IgD-negative memory B cell (primary cell): ENCODE measurements at regions not wholly inside any gene's neighbourhood (a gene's known extent, or its start where the extent isn't known, plus 50 kb on each side); places are given as distances from the start of the nearest gene placed in this dataset.
"Not testable (repeated sequence)": the region's sequence is repeated elsewhere in the genome, so short reads cannot be mapped to it uniquely, and the experiment has no call there.

Source experiments
- H3K27ac Mint-ChIP-seq, 3 donors: one replicate each; pipeline ENCODE4 v1.8.0; 2020 to 2022; ENCODE audit warnings: mild to moderate bottlenecking in 3 of 3, mixed read lengths in 3 of 3, moderate library complexity in 1 of 3
- H3K27me3 Mint-ChIP-seq: one replicate; pipeline ENCODE4 v1.8.0; 2021; ENCODE audit warnings: mixed read lengths
- H3K36me3 Mint-ChIP-seq: one replicate; pipeline ENCODE4 v1.8.0; 2020; ENCODE audit warnings: mild to moderate bottlenecking, mixed read lengths
- H3K4me1 Mint-ChIP-seq, 3 donors: one replicate each; pipeline ENCODE4 v1.8.0; 2020 to 2022; ENCODE audit warnings: mixed read lengths in 3 of 3, mild to moderate bottlenecking in 1 of 3
- H3K4me3 Mint-ChIP-seq, 4 donors: one replicate each; pipeline ENCODE4 v1.8.0; 2020 to 2022; ENCODE audit warnings: mild to moderate bottlenecking in 4 of 4, mixed read lengths in 4 of 4, moderate library complexity in 3 of 4
- H3K9me3 Mint-ChIP-seq, 3 donors: one replicate each; pipeline ENCODE4 v1.8.0; 2020 to 2021; ENCODE audit warnings: mixed read lengths in 3 of 3, mild to moderate bottlenecking in 1 of 3

DNA sequence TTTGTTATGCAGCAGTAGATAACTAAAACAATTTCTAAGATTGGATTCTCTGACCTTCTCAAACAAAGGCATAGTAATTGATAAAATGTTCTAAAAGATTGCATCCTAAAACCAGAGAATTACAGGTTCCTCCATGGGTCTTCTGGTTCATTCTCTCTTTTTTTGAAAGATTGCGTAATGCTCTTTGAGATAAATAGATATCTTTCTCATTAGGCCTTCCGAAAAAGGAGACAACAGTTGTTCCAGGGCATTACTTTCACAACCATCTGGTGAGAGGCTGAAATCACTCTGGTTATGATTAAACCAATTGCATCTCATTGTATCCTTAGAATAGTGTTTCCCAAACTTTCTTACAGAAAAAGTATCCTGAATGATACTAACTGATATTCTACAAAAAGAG is 174.7 kb upstream of the NREP start:
- Mint-ChIP-seq H3K36me3 (no peaks in the 10 kb centered on the region), H3K4me3 (no peak overlapping the region), H3K9me3 (peaks cover 0 to 2% (median 0%) of the 10 kb centered on the region in 3 donors), H3K4me1 (no peaks in the 10 kb centered on the region), H3K27ac (no peak overlapping the region), H3K27me3 (peaks cover 1% of the 10 kb centered on the region)

DNA sequence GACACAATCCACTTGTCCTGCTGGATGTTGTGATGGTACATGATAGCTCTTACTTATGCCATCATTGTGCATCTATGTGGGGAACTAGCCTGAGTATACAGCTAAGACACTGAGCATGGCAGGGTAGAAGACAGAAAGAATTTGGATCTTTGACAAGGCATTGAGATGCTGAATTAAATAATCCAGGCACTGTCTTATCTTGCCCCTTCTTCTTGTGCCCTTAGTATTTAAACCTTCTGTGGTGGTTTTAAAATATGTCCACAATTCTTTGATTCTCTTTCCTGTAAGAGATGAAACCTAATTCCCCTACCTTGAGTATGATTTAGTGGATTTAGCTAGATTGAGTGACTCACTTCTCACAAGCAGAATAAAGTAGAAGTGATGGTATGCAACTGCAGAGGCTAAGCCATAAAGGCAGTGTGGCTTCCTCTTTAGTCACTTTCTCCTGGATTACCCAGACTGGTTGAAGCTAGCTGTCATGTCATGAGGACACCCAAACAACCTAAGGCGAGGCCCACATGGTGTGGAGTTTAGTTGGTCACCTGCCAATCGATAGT is 174.0 kb upstream of the NREP start:
- peaks cover 0 to 2% (median 0%) of the 10 kb centered on the region in 3 donors for H3K9me3 Mint-ChIP-seq
- no peak overlapping the region for H3K4me3 Mint-ChIP-seq
- no peaks in the 10 kb centered on the region for H3K4me1 Mint-ChIP-seq
- no peaks in the 10 kb centered on the region for H3K36me3 Mint-ChIP-seq
- no peak overlapping the region for H3K27ac Mint-ChIP-seq
- peaks cover 1% of the 10 kb centered on the region for H3K27me3 Mint-ChIP-seq

DNA sequence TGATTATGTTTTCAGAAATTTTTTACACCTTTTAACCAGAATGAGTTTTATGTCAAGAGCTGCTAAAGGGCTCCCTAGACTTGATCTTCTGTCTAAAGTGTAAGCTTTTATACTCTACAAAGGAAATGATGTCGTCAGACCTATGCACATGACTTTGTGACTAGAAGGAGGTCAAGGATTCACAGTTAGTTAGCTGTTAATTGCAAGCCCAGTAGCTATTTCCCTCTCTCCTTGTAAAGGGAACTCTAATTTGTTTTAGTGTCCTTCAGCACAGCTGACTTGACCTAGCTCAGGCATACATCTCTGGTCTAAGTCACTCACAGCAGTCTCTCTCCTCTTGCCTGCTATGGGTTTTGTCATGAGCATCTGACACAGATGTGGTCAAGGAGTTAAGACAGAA is 173.5 kb upstream of the NREP start:
- Mint-ChIP-seq H3K27me3 (peaks cover 1% of the 10 kb centered on the region), H3K4me3 (no peak overlapping the region), H3K36me3 (no peaks in the 10 kb centered on the region), H3K27ac (no peak overlapping the region), H3K9me3 (no peaks in the 10 kb centered on the region), H3K4me1 (no peaks in the 10 kb centered on the region)

DNA sequence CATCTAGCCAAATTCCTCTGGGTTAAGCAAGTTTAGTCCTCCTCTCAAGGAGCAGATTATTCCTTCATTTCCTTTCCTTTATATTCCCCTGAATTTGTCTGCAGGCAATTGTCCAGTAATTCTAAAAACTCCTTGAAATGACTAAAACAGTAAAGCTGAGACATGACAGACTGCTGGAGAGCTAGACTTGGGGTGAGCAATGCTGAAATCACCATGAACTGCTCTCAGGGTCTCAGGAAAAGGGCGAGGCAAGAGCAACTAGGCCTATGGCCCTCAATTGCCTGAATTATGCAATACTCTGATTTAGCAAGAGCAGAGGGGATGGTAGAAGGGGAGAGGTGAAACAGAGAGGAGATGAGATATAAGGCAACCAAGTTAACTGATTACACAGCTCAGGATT is 172.9 kb upstream of the NREP start:
- Mint-ChIP-seq H3K27me3 (peaks cover 1% of the 10 kb centered on the region), H3K4me1 (no peaks in the 10 kb centered on the region), H3K27ac (no peak overlapping the region), H3K36me3 (no peaks in the 10 kb centered on the region), H3K4me3 (no peak overlapping the region), H3K9me3 (no peaks in the 10 kb centered on the region)

DNA sequence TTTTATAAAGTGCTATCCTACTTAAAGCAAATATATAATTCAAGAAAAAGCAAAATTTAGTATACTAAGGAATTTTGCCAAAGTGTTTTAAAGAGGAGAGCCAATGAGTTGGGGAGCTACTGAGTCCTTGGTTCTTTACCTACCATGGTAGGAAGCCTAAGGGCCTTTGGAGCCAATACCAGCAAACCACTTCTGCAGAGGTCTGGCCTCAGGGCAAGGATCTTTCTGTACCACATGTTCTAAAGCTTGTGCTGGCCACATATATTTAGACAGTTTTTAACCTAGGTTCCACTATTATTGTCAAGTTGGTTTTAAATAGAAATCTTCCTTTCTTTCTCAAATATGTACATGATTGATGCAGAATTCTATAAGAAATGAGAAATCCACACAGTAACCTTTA is 172.3 kb upstream of the NREP start:
- H3K36me3 Mint-ChIP-seq, result no peaks in the 10 kb centered on the region
- H3K4me3 Mint-ChIP-seq, result no peak overlapping the region
- peaks cover 1% of the 10 kb centered on the region for H3K27me3 Mint-ChIP-seq
- no peaks in the 10 kb centered on the region for H3K4me1 Mint-ChIP-seq
- no peak overlapping the region for H3K27ac Mint-ChIP-seq
- H3K9me3 Mint-ChIP-seq, result no peaks in the 10 kb centered on the region

DNA sequence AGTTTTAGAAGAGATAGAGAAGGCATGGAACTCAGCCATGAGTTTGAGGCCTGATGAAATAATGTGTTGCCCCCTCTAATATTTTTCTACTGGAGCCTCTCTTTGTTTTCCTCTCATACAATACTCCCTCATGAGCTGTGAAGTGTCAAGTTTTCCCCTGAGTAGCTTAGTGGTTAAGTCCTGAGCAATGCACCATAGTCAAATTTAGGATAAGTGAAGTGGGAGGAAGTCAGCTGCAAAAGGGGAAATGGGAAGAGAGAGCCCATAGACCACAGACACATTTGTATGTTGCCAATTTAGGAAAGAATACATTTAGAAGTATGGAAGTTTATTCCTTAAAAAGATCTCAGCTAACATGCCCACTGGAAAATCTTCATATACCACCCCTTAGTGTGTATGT is 171.5 kb upstream of the NREP start:
- H3K36me3 Mint-ChIP-seq, result no peaks in the 10 kb centered on the region
- no peak overlapping the region for H3K4me3 Mint-ChIP-seq
- H3K4me1 Mint-ChIP-seq, result no peaks in the 10 kb centered on the region
- H3K27ac Mint-ChIP-seq, result no peak overlapping the region
- H3K27me3 Mint-ChIP-seq, result peaks cover 1% of the 10 kb centered on the region
- no peaks in the 10 kb centered on the region for H3K9me3 Mint-ChIP-seq

DNA sequence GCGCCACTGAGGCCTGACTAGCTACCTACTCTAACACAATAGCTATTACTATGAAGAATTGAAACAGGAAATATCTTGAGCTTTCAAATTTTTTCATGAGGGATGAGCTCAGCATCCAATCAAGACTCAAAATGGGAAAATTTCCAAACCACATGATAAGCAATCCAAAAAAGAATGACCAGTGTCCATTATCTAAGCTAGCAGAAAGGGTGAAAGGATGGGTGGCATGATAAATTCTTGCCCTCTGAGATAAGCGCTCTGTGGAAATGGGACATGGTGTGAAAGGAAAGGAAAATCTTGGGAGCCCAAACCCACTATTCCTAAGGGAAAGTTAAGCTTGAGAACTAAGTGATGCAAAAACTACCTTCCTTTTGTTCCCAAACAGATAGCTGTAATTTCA is 170.2 kb upstream of the NREP start:
- Mint-ChIP-seq H3K27ac (peak overlapping the region in 1 of 3 donors; percentile 65), H3K4me1 (no peaks in the 10 kb centered on the region), H3K9me3 (no peaks in the 10 kb centered on the region), H3K4me3 (no peak overlapping the region), H3K27me3 (no peaks in the 10 kb centered on the region), H3K36me3 (no peaks in the 10 kb centered on the region)

DNA sequence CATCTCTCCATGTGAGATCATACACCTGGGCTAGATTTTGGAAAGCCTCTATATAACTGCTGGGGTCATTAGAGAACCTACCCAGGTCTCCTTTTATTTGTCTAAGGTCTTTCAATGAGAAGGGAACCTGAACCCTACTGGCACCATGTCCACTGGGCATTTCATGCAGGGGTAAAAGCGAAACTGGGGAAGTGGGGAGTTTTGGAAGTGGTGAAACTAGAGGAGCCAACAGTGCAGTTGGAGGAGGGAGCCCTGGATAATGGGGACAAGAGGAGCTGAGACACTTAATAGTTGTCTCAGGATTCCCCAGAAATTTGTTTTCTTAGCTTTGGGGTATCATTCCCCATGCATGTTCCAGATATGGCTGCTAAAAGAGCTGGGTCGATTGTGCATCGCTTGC is 169.0 kb upstream of the NREP start:
- Mint-ChIP-seq H3K36me3 (no peaks in the 10 kb centered on the region), H3K4me3 (peak overlapping the region in 1 of 4 donors; percentile 36)

DNA sequence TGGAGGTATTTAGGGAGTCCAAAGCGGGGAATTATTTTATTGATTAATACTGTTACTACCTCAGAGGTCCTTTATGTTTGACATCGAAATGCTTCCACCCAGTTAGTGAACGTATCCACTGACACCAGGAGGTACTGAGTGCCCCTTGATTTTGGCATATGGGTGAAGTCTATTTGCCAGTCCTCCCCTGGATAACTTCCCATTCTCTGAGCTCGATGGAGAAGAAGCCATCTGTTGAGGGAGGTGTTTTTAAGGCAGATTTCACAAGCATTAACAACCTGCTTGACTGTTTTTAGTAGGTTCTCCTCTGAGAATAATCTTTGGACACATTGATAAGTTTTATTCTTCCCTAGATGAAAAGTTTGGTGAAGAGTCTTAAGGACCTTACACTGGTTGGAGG is 165.3 kb upstream of the NREP start:
- Mint-ChIP-seq H3K27ac (no peak overlapping the region), H3K27me3 (no peaks in the 10 kb centered on the region), H3K4me1 (no peaks in the 10 kb centered on the region), H3K4me3 (no peak overlapping the region), H3K36me3 (no peaks in the 10 kb centered on the region), H3K9me3 (peaks cover 0 to 3% (median 0%) of the 10 kb centered on the region in 3 donors)

More for the DNA sequence above, 169.0 kb upstream of the NREP start:
- no peaks in the 10 kb centered on the region for H3K27me3 Mint-ChIP-seq
- H3K9me3 Mint-ChIP-seq, result no peaks in the 10 kb centered on the region
- no peaks in the 10 kb centered on the region for H3K4me1 Mint-ChIP-seq
- H3K27ac Mint-ChIP-seq, result no peak overlapping the region

DNA sequence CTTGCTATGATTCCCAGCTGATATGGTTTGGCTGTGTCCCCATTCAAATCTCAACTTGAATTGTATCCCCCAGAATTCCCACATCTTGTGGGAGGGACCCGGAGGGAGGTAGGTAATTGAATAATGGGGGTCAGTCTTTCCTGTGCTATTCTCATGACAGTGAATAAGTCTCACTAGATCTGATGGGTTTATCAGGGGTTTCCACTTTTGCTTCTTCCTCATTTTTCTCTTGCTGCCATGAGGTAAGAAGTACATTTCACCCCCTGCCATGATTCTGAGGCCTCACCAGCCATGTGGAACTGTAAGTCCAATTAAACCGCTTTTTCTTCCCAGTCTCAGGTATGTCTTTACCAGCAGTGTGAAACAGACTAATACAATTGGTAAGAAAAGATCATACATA is 164.7 kb upstream of the NREP start:
- H3K36me3 Mint-ChIP-seq, H3K4me3 Mint-ChIP-seq, H3K9me3 Mint-ChIP-seq, H3K27ac Mint-ChIP-seq, H3K4me1 Mint-ChIP-seq, H3K27me3 Mint-ChIP-seq: not testable (repeated sequence)

DNA sequence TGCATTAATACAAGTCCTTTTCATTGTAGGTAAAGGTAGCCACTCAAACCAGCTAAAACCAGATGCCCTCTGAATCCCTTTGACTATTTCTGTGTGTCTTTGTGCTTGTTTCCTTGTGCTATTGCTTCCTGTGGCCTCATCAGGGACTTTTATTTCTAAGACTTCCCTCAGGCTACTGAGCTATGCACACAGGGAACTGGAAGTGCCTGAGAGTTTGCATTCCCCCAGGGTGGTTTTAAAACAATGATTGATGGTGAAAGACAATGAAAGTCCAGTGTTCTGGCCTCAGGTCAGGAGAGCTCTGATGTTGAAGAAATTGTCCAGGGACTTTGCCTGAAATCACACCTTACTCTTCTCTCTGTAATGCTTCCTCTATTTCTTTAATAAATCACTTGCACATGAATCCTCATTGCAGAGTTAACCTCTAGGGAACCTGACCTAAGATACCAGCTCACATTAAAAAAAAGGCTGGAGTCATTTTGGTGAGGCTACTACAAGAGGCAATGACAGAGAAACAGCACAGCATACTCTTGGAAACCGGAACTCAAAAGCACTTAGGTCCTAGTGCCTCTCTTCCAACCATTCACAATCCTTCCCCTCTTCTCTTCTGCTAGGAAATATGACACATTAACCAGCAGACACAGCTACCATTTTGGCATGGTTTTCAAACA is 158.1 kb upstream of the NREP start:
- peaks cover 0 to 3% (median 1%) of the 10 kb centered on the region in 3 donors for H3K9me3 Mint-ChIP-seq
- H3K27me3 Mint-ChIP-seq, result peaks cover 4% of the 10 kb centered on the region
- H3K4me1 Mint-ChIP-seq, result no peaks in the 10 kb centered on the region
- H3K4me3 Mint-ChIP-seq, result no peak overlapping the region
- peak overlapping the region in 1 of 3 donors; percentile 32 for H3K27ac Mint-ChIP-seq
- no peaks in the 10 kb centered on the region for H3K36me3 Mint-ChIP-seq

DNA sequence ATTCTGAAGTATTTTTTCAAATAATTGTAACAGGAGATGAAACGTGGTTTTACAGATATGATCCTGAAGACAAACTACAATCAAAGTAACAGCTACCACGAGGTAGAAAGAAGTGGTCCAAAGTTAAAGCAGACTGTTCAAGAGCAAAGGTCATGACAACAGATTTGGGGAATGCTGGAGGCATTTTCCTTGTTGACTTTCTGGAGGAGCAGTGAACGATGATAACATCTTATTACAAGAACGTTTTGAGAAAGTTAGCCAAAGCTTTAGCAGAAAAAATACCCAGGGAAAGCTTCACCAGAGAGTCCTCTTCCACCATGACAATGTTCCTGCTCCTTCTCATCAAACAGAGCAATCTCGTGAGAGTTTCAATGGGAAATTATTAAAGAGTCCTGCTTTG is 145.4 kb upstream of the NREP start:
- no peaks in the 10 kb centered on the region for H3K36me3 Mint-ChIP-seq
- H3K4me3 Mint-ChIP-seq, result no peak overlapping the region
- peaks cover 0 to 5% (median 0%) of the 10 kb centered on the region in 3 donors for H3K4me1 Mint-ChIP-seq
- no peaks in the 10 kb centered on the region for H3K27me3 Mint-ChIP-seq
- no peak overlapping the region for H3K27ac Mint-ChIP-seq
- H3K9me3 Mint-ChIP-seq, result peaks cover 4 to 34% (median 12%) of the 10 kb centered on the region in 3 donors

DNA sequence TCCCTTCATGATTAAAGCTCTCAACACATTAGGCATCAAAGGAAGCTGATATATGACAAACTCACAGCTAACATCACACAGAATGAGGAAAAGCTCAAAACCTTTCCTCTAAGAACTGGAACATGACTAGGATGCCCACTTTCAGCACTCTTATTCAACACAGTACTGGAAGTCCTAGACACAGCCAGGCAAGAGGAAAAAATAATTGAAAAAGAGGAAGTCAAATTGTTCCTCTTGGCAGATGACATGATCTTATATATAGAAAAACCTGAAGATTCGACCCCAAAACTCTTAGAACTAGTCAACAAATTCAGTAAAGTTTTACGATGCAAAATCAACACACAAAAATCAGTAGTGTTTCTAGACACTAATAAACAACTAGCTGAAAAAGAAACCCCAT is 144.3 kb upstream of the NREP start:
- Mint-ChIP-seq H3K36me3 (no peaks in the 10 kb centered on the region), H3K4me3 (no peak overlapping the region), H3K9me3 (peaks cover 4 to 34% (median 12%) of the 10 kb centered on the region in 3 donors), H3K4me1 (peaks cover 0 to 5% (median 0%) of the 10 kb centered on the region in 3 donors), H3K27me3 (no peaks in the 10 kb centered on the region), H3K27ac (no peak overlapping the region)

DNA sequence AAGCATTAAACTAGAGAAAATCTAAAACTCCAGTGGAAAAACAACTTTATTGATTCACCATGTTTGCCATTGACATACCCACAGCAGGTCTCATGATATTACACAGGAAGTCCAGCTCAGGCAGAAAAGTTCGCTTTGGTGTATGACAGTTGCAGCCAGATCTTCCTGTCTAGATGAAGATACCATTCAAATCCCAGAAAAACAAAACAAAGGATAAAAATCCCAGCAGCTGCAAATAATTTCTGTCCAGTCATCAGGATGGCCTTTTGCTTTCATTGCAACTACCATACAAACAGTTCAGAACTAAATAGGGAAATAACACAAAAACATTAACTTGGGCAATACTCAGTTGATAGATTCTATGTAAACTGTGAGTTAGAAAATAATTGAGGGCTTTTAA is 136.0 kb upstream of the NREP start:
- no peaks in the 10 kb centered on the region for H3K36me3 Mint-ChIP-seq
- peaks cover 5 to 22% (median 8%) of the 10 kb centered on the region in 3 donors for H3K9me3 Mint-ChIP-seq
- no peak overlapping the region for H3K4me3 Mint-ChIP-seq
- H3K27me3 Mint-ChIP-seq, result peaks cover 4% of the 10 kb centered on the region
- H3K27ac Mint-ChIP-seq, result no peak overlapping the region
- no peaks in the 10 kb centered on the region for H3K4me1 Mint-ChIP-seq

DNA sequence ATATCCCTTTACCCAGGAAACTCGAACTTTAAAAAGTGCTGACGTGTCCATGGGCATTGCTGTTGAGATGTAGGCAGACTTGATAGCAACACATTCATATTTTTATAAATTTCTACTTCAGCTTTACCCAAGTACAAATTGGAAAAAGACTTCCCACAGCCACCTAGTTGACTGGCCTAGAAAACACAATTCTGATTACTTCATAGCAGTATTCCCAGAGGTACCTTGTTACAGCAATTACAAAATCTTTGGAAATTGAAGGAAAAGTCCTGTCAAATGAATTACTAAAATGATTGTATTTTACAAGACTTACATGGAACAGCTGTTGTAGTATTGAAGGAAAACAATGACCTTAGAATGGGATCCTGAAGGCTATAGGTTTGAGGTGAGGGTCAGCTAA is 130.7 kb upstream of the NREP start:
- no peak overlapping the region for H3K27ac Mint-ChIP-seq
- no peak overlapping the region for H3K4me3 Mint-ChIP-seq
- peaks cover 2% of the 10 kb centered on the region for H3K27me3 Mint-ChIP-seq
- H3K9me3 Mint-ChIP-seq, result peaks cover 5 to 21% (median 8%) of the 10 kb centered on the region in 3 donors
- H3K4me1 Mint-ChIP-seq, result no peaks in the 10 kb centered on the region
- no peaks in the 10 kb centered on the region for H3K36me3 Mint-ChIP-seq

DNA sequence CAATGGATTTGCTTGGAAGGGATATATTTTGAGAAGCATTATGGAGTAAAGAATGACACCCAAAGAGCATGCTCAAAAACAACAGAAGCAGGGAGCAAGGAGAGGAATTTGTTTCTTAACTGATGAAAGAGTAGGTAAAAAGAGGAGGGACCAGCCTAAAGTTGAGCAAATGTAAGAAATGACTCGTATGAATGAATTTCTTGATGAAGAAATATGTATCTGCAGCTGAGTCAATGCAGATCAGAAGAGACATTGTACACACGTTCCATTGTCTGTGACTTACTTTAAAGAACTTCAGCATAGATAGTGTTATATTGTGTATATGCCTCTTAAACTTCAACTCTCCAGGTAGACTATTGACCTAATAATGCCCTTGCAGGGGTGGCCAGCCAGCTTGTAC is 112.7 kb upstream of the NREP start:
- Mint-ChIP-seq H3K36me3 (no peaks in the 10 kb centered on the region), H3K9me3 (peaks cover 0 to 3% (median 0%) of the 10 kb centered on the region in 3 donors), H3K27ac (no peak overlapping the region), H3K4me1 (no peaks in the 10 kb centered on the region), H3K27me3 (peaks cover 5% of the 10 kb centered on the region), H3K4me3 (no peak overlapping the region)
